Nephron progenitor cell (in vitro differentiated cells): ENCODE measurements at regions not wholly inside any gene's neighbourhood (a gene's known extent, or its start where the extent isn't known, plus 50 kb on each side); places are given as distances from the start of the nearest gene placed in this dataset.

ENCODE experiments used
- DNase-seq: peaks from one replicate; pipeline ENCODE4 v3.0.0; 2021
- H3K27ac Mint-ChIP-seq: 2 replicates; pipeline ENCODE4 v1.8.0; 2021; ENCODE audit warnings: mild to moderate bottlenecking, moderate library complexity, mixed read lengths
- H3K27me3 Mint-ChIP-seq: 2 replicates; pipeline ENCODE4 v1.8.0; 2021; ENCODE audit warnings: mild to moderate bottlenecking, low read depth, mixed read lengths; ENCODE audit not compliant: poor library complexity
- H3K36me3 Mint-ChIP-seq: 2 replicates; pipeline ENCODE4 v1.8.0; 2021; ENCODE audit warnings: low read depth, mixed read lengths
- H3K4me1 Mint-ChIP-seq: 2 replicates; pipeline ENCODE4 v1.8.0; 2021; ENCODE audit warnings: mixed read lengths
- H3K4me3 Mint-ChIP-seq: 2 replicates; pipeline ENCODE4 v1.8.0; 2021; ENCODE audit warnings: mild to moderate bottlenecking, moderate library complexity, mixed read lengths
- H3K9me3 Mint-ChIP-seq: 2 replicates; pipeline ENCODE4 v1.8.0; 2021; ENCODE audit warnings: mild to moderate bottlenecking, moderate library complexity, mixed read lengths
- CTCF ChIP-seq: fragments of 200-600 bp; sonication (generic); IDR thresholded peaks from 2 replicates; pipeline ENCODE4 v1.5.0; 2021; ENCODE audit warnings: antibody characterized with exemption

DNA sequence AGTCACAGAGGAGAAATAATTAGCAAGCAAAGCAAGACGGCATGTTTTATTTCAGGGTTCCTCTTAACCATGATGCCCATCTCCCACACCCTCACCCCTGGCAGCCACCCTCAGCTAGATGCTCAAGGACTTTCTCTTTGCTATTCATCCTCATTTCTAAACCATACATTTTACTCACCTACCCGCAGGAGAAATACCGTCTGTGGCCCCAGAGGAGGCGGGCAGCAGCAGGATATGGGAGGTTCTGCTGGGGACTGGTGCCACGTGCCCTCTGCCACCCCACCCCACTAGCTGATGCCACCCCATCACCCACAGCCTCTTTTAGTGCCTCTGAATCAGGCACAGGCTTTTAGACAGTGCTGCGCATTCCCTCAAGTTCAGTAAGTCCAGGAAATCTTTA, 168.7 kb upstream of the ITGB1 start:
- Mint-ChIP-seq H3K36me3 (no peaks in the 10 kb centered on the region), H3K27me3 (peaks cover 5% of the 10 kb centered on the region), H3K27ac (no peak overlapping the region), H3K4me3 (no peak overlapping the region), H3K9me3 (no peaks in the 10 kb centered on the region), H3K4me1 (peaks cover 24% of the 10 kb centered on the region)
- TF ChIP-seq CTCF = no peak
- no peak for DNase-seq

GRCh38 chr10:33125522-33126517, 167.8 kb upstream of the ITGB1 start:
- Mint-ChIP-seq H3K27ac (peak overlapping the region; percentile 12), H3K4me3 (no peak overlapping the region), H3K4me1 (peaks cover 24% of the 10 kb centered on the region), H3K9me3 (no peaks in the 10 kb centered on the region), H3K36me3 (no peaks in the 10 kb centered on the region), H3K27me3 (peaks cover 3% of the 10 kb centered on the region)
- no peak for DNase-seq
- no peak for TF ChIP-seq CTCF

- Mint-ChIP-seq H3K27me3 (peaks cover 3% of the 10 kb centered on the region), H3K9me3 (no peaks in the 10 kb centered on the region), H3K36me3 (no peaks in the 10 kb centered on the region), H3K4me1 (peaks cover 24% of the 10 kb centered on the region), H3K27ac (no peak overlapping the region), H3K4me3 (no peak overlapping the region)
- DNase-seq = no peak
- no peak for TF ChIP-seq CTCF
These were observed 167.1 kb upstream of the ITGB1 start for GRCh38 chr10:33125111-33125510.

DNA sequence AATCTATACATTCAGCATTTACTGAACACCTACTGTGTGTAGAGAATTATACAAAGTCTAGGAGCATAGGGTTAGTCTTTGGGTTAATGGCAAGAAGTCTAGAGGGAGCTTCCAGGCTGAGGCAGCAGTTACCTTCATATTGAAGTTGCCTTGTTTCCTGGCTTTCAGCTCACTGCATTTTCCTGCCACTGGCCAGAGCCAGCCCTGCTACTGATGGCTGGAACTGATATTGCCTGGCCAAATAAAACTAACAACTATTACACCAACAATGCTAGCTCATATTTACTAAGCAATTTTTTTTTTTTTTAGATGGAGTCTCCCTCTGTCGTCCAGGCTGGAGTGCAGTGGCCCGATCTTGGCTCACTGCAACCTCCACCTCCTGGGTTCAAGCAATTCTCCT, 165.7 kb upstream of the ITGB1 start:
- Mint-ChIP-seq H3K27ac (no peak overlapping the region), H3K27me3 (peaks cover 2% of the 10 kb centered on the region), H3K36me3 (no peaks in the 10 kb centered on the region), H3K4me3 (no peak overlapping the region), H3K4me1 (peaks cover 24% of the 10 kb centered on the region), H3K9me3 (no peaks in the 10 kb centered on the region)
- no peak for DNase-seq
- TF ChIP-seq CTCF = no peak

- Mint-ChIP-seq H3K4me3 (no peak overlapping the region), H3K27me3 (peaks cover 3% of the 10 kb centered on the region)
- DNase-seq = no peak
These were observed 164.2 kb upstream of the ITGB1 start for GRCh38 chr10:33122014-33122809.

More at GRCh38 chr10:33122014-33122809, 164.2 kb upstream of the ITGB1 start:
- Mint-ChIP-seq H3K27ac (no peak overlapping the region), H3K9me3 (no peaks in the 10 kb centered on the region), H3K4me1 (peaks cover 21% of the 10 kb centered on the region), H3K36me3 (no peaks in the 10 kb centered on the region)
- TF ChIP-seq CTCF = no peak
